GM06990 (cell line): ENCODE measurements at regions not wholly inside any gene's neighbourhood (a gene's known extent, or its start where the extent isn't known, plus 50 kb on each side); places are given as distances from the start of the nearest gene placed in this dataset.
"Not testable (repeated sequence)": the region's sequence is repeated elsewhere in the genome, so short reads cannot be mapped to it uniquely, and the experiment has no call there.

Source experiments
- DNase-seq: peaks from one replicate; pipeline ENCODE4 v3.0.0-alpha.2; 2011; ENCODE audit not compliant: insufficient read length; ENCODE audit errors: extremely low read depth
- H3K27me3 ChIP-seq: replicated peaks from 2 replicates; pipeline ENCODE4 v1.6.0; 2011; ENCODE audit warnings: low read length; ENCODE audit not compliant: control insufficient read depth, insufficient read depth
- H3K36me3 ChIP-seq: 2 replicates; pipeline ENCODE4 v1.5.1; 2011; ENCODE audit warnings: low read length; ENCODE audit not compliant: control insufficient read depth, insufficient read depth
- H3K4me3 ChIP-seq: replicated peaks from 2 replicates; pipeline ENCODE4 v1.5.1; 2011; ENCODE audit warnings: low read depth, mild to moderate bottlenecking, control low read depth, low read length
- TF ChIP-seq, protein P1 (sequence below): IDR thresholded peaks from 2 replicates; pipeline ENCODE4 v1.5.1; 2011; ENCODE audit warnings: low read length, control low read depth, mild to moderate bottlenecking, inconsistent platforms; ENCODE audit not compliant: insufficient read depth, poor library complexity, severe bottlenecking

- DNase-seq = no peak
- no peaks in the 10 kb centered on the region for H3K36me3 ChIP-seq
- TF ChIP-seq, protein P1, sequence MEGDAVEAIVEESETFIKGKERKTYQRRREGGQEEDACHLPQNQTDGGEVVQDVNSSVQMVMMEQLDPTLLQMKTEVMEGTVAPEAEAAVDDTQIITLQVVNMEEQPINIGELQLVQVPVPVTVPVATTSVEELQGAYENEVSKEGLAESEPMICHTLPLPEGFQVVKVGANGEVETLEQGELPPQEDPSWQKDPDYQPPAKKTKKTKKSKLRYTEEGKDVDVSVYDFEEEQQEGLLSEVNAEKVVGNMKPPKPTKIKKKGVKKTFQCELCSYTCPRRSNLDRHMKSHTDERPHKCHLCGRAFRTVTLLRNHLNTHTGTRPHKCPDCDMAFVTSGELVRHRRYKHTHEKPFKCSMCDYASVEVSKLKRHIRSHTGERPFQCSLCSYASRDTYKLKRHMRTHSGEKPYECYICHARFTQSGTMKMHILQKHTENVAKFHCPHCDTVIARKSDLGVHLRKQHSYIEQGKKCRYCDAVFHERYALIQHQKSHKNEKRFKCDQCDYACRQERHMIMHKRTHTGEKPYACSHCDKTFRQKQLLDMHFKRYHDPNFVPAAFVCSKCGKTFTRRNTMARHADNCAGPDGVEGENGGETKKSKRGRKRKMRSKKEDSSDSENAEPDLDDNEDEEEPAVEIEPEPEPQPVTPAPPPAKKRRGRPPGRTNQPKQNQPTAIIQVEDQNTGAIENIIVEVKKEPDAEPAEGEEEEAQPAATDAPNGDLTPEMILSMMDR = no peak
These were observed 61.2 kb downstream of the VIP start for GRCh38 chr6:152811785-152812184.

GRCh38 chr6:152815230-152815872 lies 64.8 kb downstream of the VIP start:
- no peak for DNase-seq
- TF ChIP-seq, protein P1 = no peak

More at GRCh38 chr6:152811785-152812184, 61.2 kb downstream of the VIP start:
- Histone ChIP-seq H3K4me3 (no peak overlapping the region), H3K27me3 (no peaks in the 10 kb centered on the region)

GRCh38 chr6:152816055-152816454 lies 65.5 kb downstream of the VIP start:
- no peaks in the 10 kb centered on the region for H3K36me3 ChIP-seq
- H3K4me3 ChIP-seq = no peak overlapping the region
- no peak for DNase-seq
- TF ChIP-seq, protein P1 = no peak
- H3K27me3 ChIP-seq = no peaks in the 10 kb centered on the region

More at GRCh38 chr6:152815230-152815872, 64.8 kb downstream of the VIP start:
- no peaks in the 10 kb centered on the region for H3K27me3 ChIP-seq
- no peaks in the 10 kb centered on the region for H3K36me3 ChIP-seq
- no peak overlapping the region for H3K4me3 ChIP-seq

GRCh38 chr6:152821525-152821924 lies 70.9 kb downstream of the VIP start:
- no peaks in the 10 kb centered on the region for H3K27me3 ChIP-seq
- H3K4me3 ChIP-seq = no peak overlapping the region
- TF ChIP-seq, protein P1 = no peak
- DNase-seq = no peak
- H3K36me3 ChIP-seq = no peaks in the 10 kb centered on the region

- no peaks in the 10 kb centered on the region for H3K36me3 ChIP-seq
- no peak overlapping the region for H3K4me3 ChIP-seq
- TF ChIP-seq, protein P1 = no peak
- DNase-seq = no peak
- no peaks in the 10 kb centered on the region for H3K27me3 ChIP-seq
These were observed 74.1 kb downstream of the VIP start for GRCh38 chr6:152824666-152825065.

GRCh38 chr6:152828431-152828830 lies 77.8 kb downstream of the VIP start:
- Histone ChIP-seq H3K4me3 (no peak overlapping the region), H3K36me3 (no peaks in the 10 kb centered on the region), H3K27me3 (no peaks in the 10 kb centered on the region)
- TF ChIP-seq, protein P1 = no peak
- DNase-seq = no peak

DNA sequence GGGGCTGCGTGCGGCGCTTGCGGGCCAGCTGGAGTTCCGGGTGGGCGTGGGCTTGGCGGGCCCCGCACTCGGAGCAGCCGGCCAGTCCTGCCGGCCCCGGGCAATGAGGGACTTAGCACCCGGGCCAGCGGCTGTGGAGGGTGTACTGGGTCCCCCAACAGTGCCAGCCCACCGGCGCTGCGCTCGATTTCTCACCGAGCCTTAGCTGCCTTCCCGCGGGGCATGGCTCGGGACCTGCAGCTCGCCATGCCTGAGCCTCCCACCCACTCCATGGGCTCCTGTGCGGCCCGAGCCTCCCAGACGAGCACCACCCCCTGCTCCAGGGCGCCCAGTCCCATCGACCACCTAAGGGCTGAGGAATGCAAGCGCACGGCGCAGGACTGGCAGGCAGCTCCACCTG lies 83.8 kb downstream of the VIP start:
- H3K4me3 ChIP-seq, DNase-seq, H3K36me3 ChIP-seq, H3K27me3 ChIP-seq: not testable (repeated sequence)
